Myocyte (in vitro differentiated cells): ENCODE measurements at regions not wholly inside any gene's neighbourhood (a gene's known extent, or its start where the extent isn't known, plus 50 kb on each side); places are given as distances from the start of the nearest gene placed in this dataset.
"Not testable (repeated sequence)": the region's sequence is repeated elsewhere in the genome, so short reads cannot be mapped to it uniquely, and the experiment has no call there.

Source experiments
- DNase-seq: peaks from one replicate; pipeline ENCODE4 v3.0.0-alpha.2; 2012; ENCODE audit warnings: low read depth

DNA sequence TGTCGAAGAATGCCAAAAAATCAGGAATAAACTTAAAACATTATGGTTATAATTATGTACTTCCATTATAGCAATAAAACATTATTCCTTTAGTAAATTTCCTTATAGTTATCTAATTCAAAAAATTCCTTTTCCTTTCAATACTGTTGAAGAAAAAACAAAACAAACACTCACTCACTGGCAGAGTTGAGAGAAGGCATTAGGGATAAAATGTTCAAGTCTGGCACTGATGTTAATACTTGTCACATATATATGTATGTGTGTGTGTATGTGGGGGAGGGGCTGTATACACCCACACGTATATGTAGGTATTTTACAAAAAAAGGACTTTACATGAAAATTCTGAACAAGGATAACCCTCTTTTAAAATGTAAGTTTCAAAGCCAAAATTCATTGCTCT lies 150.2 kb upstream of the MEOX2 start:
- no peak for DNase-seq

DNA sequence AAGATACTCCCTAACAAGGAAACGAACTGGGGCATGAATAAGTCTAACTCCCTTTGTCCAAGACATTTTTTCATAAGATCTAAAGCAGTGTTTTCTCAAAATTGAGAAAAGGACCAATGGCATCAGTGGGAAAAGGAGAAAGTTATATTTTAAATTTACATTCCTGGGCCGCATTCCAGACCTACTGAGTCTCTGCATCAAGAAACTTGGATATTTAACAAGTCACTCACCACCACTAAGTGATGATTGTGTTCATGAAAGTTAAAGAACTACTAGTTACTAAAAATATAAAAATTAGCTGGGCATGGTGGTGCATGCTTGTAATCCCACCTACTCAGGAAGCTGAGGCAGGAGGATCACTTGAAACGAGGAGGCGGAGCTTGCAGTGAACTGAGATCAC lies 149.6 kb upstream of the MEOX2 start:
- no peak for DNase-seq

DNA sequence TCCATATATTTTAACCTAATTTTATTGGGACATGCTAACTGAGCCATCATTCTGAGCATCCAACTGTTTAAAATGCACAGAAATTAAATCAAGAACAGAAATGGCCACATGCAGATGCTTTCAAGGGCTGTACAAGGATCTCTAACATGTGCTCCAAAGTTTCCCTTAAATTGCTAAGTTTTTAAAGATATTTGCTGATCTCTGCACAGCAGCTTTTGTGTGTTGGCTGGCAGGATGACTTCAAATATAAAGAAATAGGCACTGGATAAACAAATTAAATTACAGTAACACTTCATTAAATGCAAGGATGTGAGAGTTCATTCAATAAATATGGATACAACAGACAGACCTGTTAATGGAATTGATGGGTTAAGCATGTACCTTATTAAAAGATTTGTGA lies 148.0 kb upstream of the MEOX2 start:
- DNase-seq, result no peak

DNA sequence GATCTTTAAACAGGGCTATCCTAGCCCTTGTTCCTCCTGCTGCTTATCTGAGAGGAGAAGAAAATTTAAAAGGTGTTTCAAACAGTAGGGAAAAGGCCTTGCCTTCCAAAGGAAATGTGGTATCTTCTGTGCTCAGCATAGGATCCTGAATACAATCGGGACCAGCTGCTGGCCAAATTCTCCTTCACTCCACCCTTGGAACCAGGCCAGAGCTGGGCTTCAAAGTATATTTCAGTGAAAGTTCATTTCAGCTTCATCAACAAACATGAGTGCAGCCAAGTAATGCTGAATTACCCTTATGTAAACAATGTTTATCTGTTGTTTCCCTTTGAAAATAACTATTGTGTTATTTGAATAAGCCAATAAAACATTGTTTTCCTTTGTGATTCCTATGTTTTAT lies 146.5 kb upstream of the MEOX2 start:
- peak; percentile 81 for DNase-seq

DNA sequence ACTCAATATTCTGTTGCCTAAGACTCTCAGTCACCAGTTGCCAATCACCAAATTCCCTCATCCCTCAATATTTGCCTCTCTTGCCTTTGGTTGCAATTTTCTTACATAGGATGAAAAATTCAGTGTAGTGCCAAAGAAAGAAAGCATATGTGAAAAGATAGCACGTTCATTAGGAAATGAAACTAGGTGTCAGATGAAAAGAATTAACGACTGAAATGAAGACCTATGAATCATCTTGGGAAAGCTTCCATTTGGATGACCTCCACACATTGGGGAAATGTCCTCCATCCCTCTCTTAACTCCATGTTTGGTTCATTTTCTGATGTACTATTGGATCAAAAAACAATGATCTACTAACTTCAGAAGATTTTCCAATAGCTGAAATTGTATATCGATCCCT lies 145.1 kb upstream of the MEOX2 start:
- DNase-seq, result no peak

DNA sequence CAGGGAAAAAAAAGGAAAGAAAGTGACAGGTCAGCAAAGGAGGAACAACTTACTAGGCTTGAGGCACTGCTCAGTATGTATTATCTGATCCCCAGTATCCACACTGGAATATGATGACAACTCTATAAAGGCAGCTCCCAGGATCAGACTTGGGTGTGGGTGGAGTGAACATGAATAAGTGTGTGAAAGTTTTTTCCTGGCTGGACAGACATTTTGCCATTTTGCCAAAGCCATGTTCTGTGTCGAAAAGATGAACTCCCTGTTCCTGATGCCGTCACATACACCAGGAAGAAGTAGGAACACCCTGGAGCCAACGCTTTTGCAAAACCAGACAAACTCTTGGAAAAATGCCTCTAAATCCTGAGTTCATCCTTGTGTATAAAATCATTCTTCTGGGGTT lies 143.2 kb upstream of the MEOX2 start:
- DNase-seq, result no peak

DNA sequence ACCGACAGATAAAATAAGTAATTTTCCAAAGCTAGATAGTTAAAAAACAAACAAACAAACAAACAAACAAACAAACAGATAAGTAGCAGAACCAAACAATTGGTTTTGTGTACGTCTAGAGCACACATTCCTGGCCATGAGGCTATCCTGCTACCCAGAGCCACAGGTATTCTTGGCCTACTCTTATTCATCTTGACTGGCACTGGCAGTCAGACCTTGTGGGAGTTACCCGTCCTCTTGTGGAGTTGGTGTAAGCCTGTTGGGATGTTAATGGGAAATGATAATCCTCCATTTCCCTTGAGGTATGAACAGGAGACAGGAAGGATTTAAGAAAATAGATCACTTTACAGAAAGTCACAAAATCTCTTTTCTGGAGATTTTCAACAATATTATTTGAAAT lies 142.4 kb upstream of the MEOX2 start:
- no peak for DNase-seq

DNA sequence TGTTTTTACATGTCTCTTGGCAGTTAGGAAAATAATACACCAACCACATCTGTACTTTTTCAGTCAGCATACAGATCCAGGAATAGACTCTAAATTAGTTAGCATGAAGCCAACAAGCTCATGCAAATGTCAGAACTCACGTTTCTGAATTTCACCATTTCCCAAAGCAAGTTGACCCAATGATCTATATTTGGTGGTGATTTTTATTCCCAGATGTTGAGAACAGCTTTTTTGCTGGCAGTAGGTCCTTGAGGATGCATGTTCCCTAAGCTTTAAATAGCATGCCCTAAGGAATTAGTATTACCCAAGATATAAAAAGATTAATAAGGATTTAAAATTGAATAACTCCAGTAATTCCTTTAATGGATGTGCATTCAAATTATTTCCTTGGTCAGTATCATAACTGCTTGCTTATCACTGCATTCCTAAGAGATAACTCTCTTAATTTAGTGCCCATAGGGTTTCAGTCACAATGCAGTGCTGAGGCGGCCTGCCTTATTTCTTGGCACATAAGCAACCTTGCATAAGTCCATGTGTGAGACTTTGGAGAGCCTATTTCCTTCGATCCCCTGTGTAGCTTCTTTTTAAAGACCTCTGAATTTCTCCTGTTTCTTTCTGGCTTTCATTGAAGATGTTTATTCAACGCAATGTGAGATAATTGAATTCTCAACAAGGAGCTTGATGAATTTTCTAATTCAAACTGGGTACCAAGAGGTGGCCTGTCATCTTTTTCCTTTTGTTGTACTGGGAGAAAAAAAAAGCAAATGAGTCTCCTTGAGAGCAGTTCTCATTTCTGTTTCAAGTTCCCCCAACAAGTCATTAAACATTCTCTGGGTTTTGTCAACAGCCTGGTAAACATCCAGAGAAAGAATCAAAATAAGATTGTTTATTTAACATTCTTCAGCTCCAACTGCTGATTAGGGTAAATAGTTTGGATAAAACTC lies 135.3 kb upstream of the MEOX2 start:
- DNase-seq, result no peak

DNA sequence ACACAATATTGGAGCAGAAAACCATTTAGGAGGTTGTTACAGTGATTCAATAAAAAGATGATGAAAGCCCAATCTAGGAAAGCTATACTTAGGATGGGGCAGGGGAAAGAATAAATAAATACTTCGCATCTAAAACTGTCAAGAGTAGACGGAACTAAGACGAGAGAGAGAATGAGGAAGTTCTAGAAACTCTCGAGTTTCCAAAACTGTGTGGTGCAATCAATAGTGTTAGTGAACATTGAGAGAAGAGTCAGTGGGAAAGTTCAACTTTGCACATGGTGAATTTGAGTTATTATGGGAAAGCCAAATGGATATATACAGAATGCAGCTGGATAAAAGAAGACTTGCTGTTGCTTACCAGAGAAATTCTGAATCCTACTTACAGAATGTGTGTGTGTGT lies 133.8 kb upstream of the MEOX2 start:
- no peak for DNase-seq

DNA sequence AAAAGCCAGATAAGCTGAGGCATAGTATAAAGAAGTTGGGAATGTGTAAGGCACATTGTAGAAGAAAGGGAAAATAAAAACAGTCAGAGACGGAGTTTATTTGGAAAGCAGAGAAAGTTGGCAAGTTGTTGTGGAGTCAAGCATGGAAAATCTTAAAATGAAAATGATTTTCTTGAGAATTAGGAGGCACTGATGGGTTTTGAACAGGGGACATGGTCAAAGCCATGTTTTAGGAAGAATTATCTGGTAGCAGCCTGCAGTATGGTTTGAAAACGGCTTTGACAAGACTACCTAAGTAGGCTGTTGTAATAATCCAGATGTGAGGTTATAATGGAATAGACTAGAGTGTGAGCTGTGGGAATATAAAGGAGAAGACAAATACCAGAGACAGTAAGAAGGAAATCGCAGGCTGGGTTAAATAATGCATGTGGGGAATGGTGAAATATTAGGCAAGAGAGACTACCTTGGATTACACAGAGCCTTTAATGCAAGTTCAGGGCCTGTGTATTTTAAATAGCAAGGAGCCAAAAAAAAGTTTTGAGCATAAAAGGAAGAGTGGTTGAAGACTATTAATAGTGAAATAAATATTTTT lies 130.4 kb upstream of the MEOX2 start:
- DNase-seq, result no peak

DNA sequence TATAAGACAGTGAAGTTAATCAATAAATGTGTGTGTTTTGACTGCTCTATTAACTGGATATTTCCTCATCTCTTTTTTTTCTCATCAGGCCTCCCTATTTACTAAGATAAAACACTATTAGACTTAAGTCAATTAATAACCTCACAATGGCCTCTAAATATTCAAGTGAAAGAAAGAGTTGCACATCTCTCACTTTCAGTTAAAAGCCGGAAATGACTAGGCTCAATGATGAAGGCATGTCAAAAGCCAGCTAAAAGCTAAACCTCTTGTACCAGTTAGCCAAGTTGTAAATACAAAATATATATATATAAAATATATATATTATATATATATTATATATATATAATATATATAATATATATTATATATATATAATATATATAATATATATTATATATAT lies 127.0 kb upstream of the MEOX2 start:
- DNase-seq, result no peak

DNA sequence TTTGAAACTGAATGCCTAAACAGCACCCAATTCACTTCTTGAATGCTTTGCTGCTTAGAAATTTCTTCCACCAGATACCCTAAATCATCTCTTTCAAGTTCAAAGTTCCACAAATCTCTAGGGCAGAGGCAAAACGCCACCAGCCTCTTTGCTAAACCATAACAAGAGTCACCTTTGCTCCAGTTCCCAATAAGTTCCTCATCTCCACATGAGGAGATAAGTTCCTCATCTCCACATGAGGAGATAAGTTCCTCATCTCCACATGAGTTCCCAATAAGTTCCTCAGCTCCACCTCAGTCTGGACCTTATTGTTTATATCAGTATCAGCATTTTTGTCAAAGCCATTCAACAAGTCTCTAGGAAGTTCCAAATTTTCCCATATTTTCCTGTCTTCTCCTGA lies 123.9 kb upstream of the MEOX2 start:
- DNase-seq, result not testable (repeated sequence)

DNA sequence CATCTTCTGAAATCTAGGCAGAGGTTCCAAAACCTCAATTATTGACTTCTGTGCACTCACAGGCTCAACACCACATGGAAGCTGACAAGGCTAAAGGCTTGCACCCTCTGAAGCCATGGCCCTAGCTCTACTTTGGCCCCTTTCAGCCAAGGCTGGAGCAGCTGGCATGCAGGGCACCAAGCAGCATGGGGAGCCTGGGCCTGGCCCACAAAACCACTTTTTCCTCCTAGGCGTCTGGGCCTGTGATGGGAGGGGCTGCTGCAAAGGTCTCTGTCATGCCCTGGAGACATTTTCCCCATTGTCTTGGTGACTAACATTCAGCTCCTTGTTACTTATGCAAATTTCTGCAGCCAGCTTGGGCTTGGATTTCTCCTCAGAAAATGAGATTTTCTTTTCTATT lies 123.5 kb upstream of the MEOX2 start:
- not testable (repeated sequence) for DNase-seq

DNA sequence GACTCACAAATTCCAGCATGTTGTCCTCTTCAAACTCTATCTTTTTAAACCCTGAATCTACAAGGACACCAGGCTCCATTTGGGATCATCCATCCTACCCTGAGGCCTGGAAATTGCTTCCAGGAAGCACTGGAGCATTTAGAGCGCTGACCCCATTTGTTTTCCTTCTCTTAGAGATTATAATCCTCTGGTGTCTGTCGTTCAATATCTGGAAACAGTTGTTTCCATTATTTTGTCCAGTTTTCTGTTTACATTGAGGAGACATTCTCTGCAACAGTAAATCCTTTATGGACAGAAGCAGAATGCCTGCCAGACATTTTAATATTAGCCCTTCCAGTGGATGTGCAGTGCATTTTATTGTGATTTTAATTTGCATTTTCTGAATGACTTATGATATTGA lies 119.4 kb upstream of the MEOX2 start:
- no peak for DNase-seq

DNA sequence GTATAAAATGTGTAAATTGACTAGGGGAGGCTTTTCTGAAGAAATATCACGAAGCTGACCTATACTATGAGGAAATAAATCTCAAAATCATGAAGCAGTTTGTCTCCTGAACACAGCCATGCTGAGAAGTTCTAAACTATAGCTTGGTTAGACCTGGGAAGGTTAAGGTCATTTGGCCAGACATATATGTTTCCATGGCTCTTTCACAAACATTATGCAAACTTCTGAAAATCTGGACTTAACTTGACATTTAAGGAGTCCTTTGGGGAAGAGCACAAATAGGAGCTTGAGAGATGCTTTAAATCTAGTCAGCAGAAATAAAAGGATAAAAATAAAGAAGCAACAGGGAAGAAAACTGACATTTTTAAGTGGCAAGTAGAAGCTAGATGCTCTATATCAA lies 115.9 kb upstream of the MEOX2 start:
- DNase-seq, result no peak

DNA sequence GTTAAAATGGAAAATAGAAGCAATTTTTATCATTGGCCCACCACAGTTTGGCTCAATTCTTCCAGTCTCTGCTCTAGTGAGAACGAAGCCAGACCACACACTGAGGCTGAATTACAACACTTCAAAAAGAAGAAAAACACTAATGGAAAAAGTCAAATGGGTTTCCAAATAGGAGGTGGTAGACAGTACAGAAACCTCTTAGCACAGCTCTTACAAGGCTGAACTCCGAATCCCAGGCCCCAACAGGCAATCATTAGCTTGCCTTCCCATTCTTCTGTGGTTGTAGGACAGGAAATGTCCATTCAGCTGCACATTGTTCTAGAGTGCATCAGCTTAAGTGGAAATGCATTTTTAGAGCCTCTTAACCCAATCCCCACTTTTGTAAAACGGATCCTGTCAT lies 115.1 kb upstream of the MEOX2 start:
- peak; percentile 59 for DNase-seq

DNA sequence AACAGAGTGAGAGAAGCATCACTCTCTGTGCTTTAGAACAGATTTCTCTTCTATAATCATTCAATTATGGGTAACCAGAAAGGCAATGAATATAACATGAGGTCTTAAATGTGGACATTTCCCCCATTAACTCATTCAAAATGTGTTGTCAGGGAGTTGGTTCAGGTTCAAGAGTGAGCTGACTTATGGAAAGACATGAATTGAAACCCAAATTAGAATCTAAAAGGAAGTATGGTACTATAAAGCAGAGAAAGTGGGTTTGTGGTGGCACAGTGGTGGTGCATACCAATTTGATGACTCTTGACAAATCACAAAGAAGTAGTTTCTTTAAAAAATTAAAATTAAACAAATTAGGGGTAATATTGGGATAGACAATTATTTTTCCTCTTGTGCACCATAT lies 114.6 kb upstream of the MEOX2 start:
- no peak for DNase-seq

DNA sequence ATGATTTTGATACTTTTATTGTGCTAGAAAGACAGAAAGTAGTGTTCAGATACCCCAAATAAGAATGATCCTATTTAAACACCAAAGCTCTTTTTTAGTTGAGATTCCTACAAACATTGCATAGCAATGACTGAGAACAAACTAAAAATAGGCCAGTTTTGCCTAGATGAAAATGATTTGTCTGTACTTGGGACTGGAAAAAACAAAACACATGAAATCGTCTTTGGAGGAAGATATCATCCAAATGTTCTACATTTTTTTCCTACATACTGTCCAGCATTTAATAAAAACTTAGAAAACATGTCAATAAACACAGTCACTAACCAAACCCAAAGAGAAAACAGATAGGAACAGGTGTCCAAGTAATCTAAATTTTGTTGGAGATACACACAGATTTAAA lies 111.6 kb upstream of the MEOX2 start:
- peak; percentile 13 for DNase-seq

DNA sequence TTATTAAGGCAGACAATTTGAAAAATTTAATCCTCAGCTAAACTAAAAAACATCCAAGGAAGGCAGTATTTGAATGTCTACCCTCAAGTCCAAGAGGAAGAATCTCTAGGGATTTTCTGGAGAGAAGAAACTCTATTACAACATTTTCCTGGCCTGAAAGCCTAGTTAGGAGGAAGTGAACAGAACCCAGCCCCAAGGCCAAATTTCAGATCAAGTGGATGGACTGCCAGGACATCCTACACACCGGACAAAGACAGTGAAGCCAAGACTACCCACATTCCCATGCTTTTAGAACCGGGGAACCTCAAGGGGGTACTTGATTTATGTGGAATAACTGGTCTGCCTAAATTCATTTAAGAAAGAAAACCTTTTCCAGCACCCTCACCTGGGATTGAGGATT lies 108.9 kb upstream of the MEOX2 start:
- DNase-seq, result no peak

DNA sequence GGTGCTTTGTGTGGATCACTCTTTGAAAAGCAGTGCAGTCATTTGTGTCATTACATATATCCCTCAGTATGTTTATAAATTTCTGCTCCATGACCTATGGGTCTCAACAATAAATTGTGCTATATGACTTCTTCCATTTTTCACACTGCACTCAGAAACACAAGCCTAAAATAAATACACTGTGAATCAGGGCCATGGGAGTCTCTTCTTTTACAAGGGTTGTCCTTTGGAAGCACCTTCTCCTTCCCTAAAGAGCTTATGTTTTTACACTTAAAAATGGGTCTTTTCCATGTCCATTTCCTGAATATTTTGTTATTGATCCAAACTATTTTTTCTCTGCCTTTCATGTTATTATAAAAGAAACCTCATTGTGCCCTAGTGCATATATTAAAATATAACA lies 108.3 kb upstream of the MEOX2 start:
- DNase-seq, result no peak

DNA sequence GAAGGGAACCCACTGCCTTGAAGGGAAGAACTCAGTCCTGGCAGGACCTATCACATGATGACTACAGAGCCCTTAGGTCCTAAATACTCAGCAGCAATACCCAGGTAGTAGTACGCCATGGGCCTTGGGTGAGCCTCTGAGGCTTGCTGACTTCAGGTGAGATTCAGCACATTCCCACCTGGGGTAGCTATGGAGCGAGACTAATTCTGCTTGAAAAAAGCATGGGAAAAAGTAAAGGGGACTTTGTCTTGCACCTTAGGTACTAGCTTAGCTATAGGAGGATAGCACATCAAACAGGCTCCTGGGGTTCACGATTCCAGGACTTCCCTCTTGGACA lies 98.2 kb upstream of the MEOX2 start:
- DNase-seq, result no peak

DNA sequence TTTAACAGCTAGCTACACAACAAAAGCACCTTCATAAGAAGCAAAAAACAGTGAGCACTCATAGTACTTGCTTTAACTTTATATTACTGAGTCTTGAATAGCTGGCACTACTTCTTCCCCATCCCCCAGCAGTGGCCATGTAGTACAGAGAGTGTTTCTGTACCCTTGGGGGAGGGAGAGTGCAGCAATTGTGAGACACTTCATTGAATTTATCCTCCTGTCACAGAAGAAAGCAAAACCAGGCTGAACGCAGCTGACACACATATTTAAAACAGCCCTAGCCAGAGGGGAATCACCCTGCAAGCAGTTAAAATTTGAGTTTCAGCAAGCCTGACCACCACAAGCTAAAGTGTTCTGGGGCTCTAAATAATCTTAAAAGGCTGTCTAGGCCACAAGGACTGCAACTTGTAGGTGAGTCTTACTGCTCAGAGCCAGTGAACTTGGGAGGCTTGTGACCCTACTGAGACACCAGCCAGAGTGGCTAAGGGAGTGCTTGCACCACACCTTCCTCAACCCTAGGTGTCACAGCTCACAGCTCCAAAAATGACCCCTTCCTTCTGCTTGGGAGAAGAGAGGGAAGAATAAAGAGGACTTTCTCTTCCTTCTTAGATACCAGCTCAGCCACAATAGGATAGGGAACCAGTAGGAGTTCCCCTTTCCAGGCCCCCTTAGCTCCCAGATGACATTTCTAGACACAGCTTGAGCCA lies 97.7 kb upstream of the MEOX2 start:
- DNase-seq, result peak; percentile 15

DNA sequence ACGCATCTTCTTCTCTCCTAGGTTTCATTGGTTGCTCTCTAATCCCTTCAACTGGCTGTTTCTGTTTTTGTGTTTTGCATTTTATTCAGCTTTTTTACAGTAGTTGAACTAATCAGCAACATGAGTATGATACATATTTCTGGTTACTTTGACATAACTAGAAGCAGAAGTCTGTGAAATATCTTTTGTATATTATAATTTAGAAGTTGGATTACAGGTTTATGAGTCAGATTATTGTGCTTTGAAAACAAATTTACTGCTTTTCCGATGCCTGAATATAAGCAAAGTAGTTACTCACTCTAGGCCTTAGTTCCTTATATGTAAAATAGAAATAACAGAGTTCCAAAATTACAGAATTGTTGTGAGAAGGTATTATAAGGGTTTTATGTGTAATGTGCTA lies 96.2 kb upstream of the MEOX2 start:
- DNase-seq, result no peak
